HEK293 (cell line): ENCODE measurements at regions not wholly inside any gene's neighbourhood (a gene's known extent, or its start where the extent isn't known, plus 50 kb on each side); places are given as distances from the start of the nearest gene placed in this dataset.

ENCODE experiments used
- CTCF ChIA-PET: fragments of 350-600 bp; formaldehyde crosslinking; extraction: SDS; loops from one replicate; lab custom pipeline; 2021; ENCODE audit warnings: antibody characterized with exemption; lab: Yijun Ruan, JAX
- POLR2A ChIA-PET: fragments of 300-600 bp; formaldehyde crosslinking; extraction: SDS; loops from one replicate; lab custom pipeline; 2020; ENCODE audit warnings: antibody characterized with exemption, inconsistent platforms; lab: Yijun Ruan, JAX
- H3K27ac ChIP-seq: fragments of 200-500 bp; sonication (Bioruptor generic); 2 replicates; pipeline ENCODE4 v1.5.1; 2014; ENCODE audit warnings: low read depth, low read length, control low read depth, inconsistent platforms; ENCODE audit errors: extremely low read depth
- H3K36me3 ChIP-seq, 2 experiments: fragments of 200-500 bp in 1 of 2; sonication (Bioruptor generic) in 1 of 2; 1 replicate in 1 of 2; 2 replicates in 1 of 2; pipeline ENCODE4 v1.5.1; 2014 to 2017; ENCODE audit warnings: inconsistent platforms in 2 of 2, low read length in 2 of 2; ENCODE audit not compliant: control insufficient read depth in 2 of 2, insufficient read depth in 1 of 2
- H3K4me1 ChIP-seq: fragments of 200-500 bp; sonication (Bioruptor generic); 2 replicates; pipeline ENCODE4 v1.5.1; 2014; ENCODE audit warnings: mild to moderate bottlenecking, low read length, inconsistent platforms; ENCODE audit not compliant: control insufficient read depth, insufficient read depth
- H3K4me3 ChIP-seq: 2 replicates; pipeline ENCODE4 v1.5.1; 2011; ENCODE audit warnings: low read depth, mild to moderate bottlenecking, control low read depth, low read length, moderate library complexity
- H3K9me3 ChIP-seq: fragments of 200-500 bp; sonication (Bioruptor generic); 2 replicates; pipeline ENCODE4 v1.5.1; 2014; ENCODE audit warnings: low read depth, low read length, inconsistent platforms; ENCODE audit not compliant: control insufficient read depth, insufficient read depth
- KLF7 ChIP-seq: fragments of 450-650 bp; formaldehyde crosslinking; IDR thresholded peaks from 2 replicates; pipeline ENCODE4 v1.5.1; 2016; ENCODE audit warnings: missing biosample characterization, missing genetic modification characterization, borderline replicate concordance
- MEIS1 ChIP-seq: sonication (generic); formaldehyde crosslinking; IDR thresholded peaks from 2 replicates; pipeline ENCODE4 v1.8.1; 2022; ENCODE audit warnings: missing genetic modification reagents, mild to moderate bottlenecking, borderline replicate concordance
- SP7 ChIP-seq: fragments of 450-650 bp; formaldehyde crosslinking; IDR thresholded peaks from 2 replicates; pipeline ENCODE4 v1.5.1; 2016; ENCODE audit warnings: missing biosample characterization, missing genetic modification characterization
- TRIM28 ChIP-seq: IDR thresholded peaks from 2 replicates; pipeline ENCODE4 v1.6.1; 2011; ENCODE audit warnings: low read length, control low read depth, borderline replicate concordance
- ZBTB1 ChIP-seq: fragments of 450-650 bp; formaldehyde crosslinking; IDR thresholded peaks from 2 replicates; pipeline ENCODE4 v1.5.1; 2016; ENCODE audit warnings: missing biosample characterization, missing genetic modification characterization
- ZBTB20 ChIP-seq: fragments of 450-650 bp; formaldehyde crosslinking; IDR thresholded peaks from 2 replicates; pipeline ENCODE4 v1.5.1; 2016; ENCODE audit warnings: missing biosample characterization, missing genetic modification characterization
- ZBTB21 ChIP-seq: fragments of 450-650 bp; formaldehyde crosslinking; IDR thresholded peaks from 2 replicates; pipeline ENCODE4 v1.5.1; 2017; ENCODE audit warnings: missing biosample characterization, missing genetic modification characterization
- ZBTB8A ChIP-seq: fragments of 450-650 bp; formaldehyde crosslinking; IDR thresholded peaks from 2 replicates; pipeline ENCODE4 v1.5.1; 2016; ENCODE audit warnings: missing biosample characterization, missing genetic modification characterization
- ZNF133 ChIP-seq: fragments of 450-650 bp; formaldehyde crosslinking; IDR thresholded peaks from 2 replicates; pipeline ENCODE4 v1.5.1; 2016; ENCODE audit warnings: missing biosample characterization, missing genetic modification characterization
- ZNF157 ChIP-seq: fragments of 450-650 bp; formaldehyde crosslinking; IDR thresholded peaks from 2 replicates; pipeline ENCODE4 v1.5.1; 2016; ENCODE audit warnings: missing biosample characterization, missing genetic modification characterization
- ZNF169 ChIP-seq: fragments of 450-650 bp; formaldehyde crosslinking; IDR thresholded peaks from 2 replicates; pipeline ENCODE4 v1.5.1; 2016; ENCODE audit warnings: missing biosample characterization, missing genetic modification characterization
- ZNF175 ChIP-seq: fragments of 450-650 bp; formaldehyde crosslinking; IDR thresholded peaks from 2 replicates; pipeline ENCODE4 v1.5.1; 2016; ENCODE audit warnings: missing biosample characterization, missing genetic modification characterization
- ZNF184 ChIP-seq: fragments of 450-650 bp; IDR thresholded peaks from 2 replicates; pipeline ENCODE4 v1.5.1; 2018; ENCODE audit warnings: missing biosample characterization, mild to moderate bottlenecking, missing genetic modification characterization
- ZNF266 ChIP-seq: fragments of 450-650 bp; formaldehyde crosslinking; IDR thresholded peaks from 2 replicates; pipeline ENCODE4 v1.5.1; 2016; ENCODE audit warnings: missing biosample characterization, missing genetic modification characterization, low read depth
- ZNF292 ChIP-seq: fragments of 450-650 bp; formaldehyde crosslinking; IDR thresholded peaks from 2 replicates; pipeline ENCODE4 v1.5.1; 2016; ENCODE audit warnings: low read depth, missing biosample characterization, missing genetic modification characterization, borderline replicate concordance
- ZNF423 ChIP-seq: fragments of 450-650 bp; formaldehyde crosslinking; IDR thresholded peaks from 2 replicates; pipeline ENCODE4 v1.5.1; 2016; ENCODE audit warnings: missing biosample characterization, missing genetic modification characterization
- ZNF433 ChIP-seq: fragments of 450-650 bp; formaldehyde crosslinking; IDR thresholded peaks from 2 replicates; pipeline ENCODE4 v1.5.1; 2016; ENCODE audit warnings: missing biosample characterization, missing genetic modification characterization, low read depth
- ZNF510 ChIP-seq: fragments of 450-650 bp; formaldehyde crosslinking; IDR thresholded peaks from 2 replicates; pipeline ENCODE4 v1.5.1; 2018; ENCODE audit warnings: mild to moderate bottlenecking, missing genetic modification characterization, missing biosample characterization; ENCODE audit not compliant: insufficient replicate concordance
- ZNF560 ChIP-seq: fragments of 450-650 bp; formaldehyde crosslinking; IDR thresholded peaks from 2 replicates; pipeline ENCODE4 v1.5.1; 2017; ENCODE audit warnings: missing biosample characterization, missing genetic modification characterization, borderline replicate concordance
- ZNF596 ChIP-seq: fragments of 450-650 bp; IDR thresholded peaks from 2 replicates; pipeline ENCODE4 v1.5.0; 2018; ENCODE audit warnings: missing biosample characterization, mild to moderate bottlenecking, missing genetic modification characterization, moderate library complexity
- ZSCAN18 ChIP-seq: fragments of 450-650 bp; formaldehyde crosslinking; IDR thresholded peaks from 2 replicates; pipeline ENCODE4 v1.5.1; 2016; ENCODE audit warnings: missing biosample characterization, missing genetic modification characterization
- TF ChIP-seq, protein P1 (sequence below): fragments of 450-650 bp; formaldehyde crosslinking; IDR thresholded peaks from 2 replicates; pipeline ENCODE4 v1.5.1; 2017; ENCODE audit warnings: missing biosample characterization, mild to moderate bottlenecking, missing genetic modification characterization, moderate library complexity
- TF ChIP-seq, protein P2 (sequence below): fragments of 450-650 bp; formaldehyde crosslinking; IDR thresholded peaks from 2 replicates; pipeline ENCODE4 v1.5.1; 2016; ENCODE audit warnings: missing biosample characterization, missing genetic modification characterization

GRCh38 chr15:66912441-66912840, 153.0 kb upstream of the SMAD3 start (continued):
- TF ChIP-seq, protein P1, sequence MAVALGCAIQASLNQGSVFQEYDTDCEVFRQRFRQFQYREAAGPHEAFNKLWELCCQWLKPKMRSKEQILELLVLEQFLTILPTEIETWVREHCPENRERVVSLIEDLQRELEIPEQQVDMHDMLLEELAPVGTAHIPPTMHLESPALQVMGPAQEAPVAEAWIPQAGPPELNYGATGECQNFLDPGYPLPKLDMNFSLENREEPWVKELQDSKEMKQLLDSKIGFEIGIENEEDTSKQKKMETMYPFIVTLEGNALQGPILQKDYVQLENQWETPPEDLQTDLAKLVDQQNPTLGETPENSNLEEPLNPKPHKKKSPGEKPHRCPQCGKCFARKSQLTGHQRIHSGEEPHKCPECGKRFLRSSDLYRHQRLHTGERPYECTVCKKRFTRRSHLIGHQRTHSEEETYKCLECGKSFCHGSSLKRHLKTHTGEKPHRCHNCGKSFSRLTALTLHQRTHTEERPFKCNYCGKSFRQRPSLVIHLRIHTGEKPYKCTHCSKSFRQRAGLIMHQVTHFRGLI: no peak
- TF ChIP-seq ZBTB20 (tag by site-specific recombination) (no peak), ZBTB21 (tag by site-specific recombination) (no peak), TRIM28 (no peak), ZNF266 (no peak), ZNF184 (no peak), ZNF433 (no peak)

DNA sequence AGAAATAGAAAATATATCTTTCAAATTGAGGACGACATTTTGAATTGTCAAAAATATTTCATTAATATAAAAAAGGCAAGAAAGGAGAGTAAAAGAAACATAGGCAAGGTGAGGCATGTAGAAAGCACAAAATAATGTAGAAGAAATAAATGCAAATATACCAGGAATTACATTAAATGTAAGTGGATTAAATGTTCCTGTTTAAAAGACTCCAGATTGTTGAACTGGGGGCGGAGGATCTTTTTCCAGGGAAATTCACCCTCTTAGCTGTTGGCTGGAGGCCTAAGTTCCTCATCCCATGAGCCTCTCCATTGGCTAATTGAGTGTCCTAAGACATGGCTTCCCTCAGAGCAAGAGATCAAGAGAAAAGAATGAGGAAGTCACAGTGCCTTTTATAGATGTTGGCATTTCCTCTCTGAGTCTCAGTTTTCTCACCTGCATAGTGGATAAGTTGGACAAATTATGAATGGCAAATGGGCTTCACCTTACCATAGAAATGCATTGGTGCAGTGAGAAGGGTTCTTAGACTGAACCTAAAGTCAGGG, 147.4 kb upstream of the SMAD3 start:
- POLR2A ChIA-PET: no interaction called here
- Histone ChIP-seq H3K36me3 (no peaks in the 10 kb centered on the region), H3K9me3 (no peaks in the 10 kb centered on the region; the same call in 1 of the 2 replicates), H3K27ac (no peak overlapping the region)
- no peak for TF ChIP-seq ZBTB1 (tag by site-specific recombination)
- no peak for TF ChIP-seq ZNF133 (tag by site-specific recombination)
- TF ChIP-seq ZNF169 (tag by site-specific recombination): no peak
- no peak for TF ChIP-seq ZSCAN18 (tag by site-specific recombination)
- TF ChIP-seq, protein P2, sequence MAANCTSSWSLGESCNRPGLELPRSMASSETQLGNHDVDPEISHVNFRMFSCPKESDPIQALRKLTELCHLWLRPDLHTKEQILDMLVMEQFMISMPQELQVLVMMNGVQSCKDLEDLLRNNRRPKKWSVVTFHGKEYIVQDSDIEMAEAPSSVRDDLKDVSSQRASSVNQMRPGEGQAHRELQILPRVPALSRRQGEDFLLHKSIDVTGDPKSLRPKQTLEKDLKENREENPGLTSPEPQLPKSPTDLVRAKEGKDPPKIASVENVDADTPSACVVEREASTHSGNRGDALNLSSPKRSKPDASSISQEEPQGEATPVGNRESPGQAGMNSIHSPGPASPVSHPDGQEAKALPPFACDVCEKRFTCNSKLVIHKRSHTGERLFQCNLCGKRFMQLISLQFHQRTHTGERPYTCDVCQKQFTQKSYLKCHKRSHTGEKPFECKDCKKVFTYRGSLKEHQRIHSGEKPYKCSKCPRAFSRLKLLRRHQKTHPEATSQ (tag by site-specific recombination): no peak
- no peak for TF ChIP-seq ZNF175
- no peak for TF ChIP-seq KLF7 (tag by site-specific recombination)
- no peak for TF ChIP-seq ZNF292 (tag by site-specific recombination)
- no peak for TF ChIP-seq ZNF510 (tag by site-specific recombination)
- TF ChIP-seq ZNF423 (tag by site-specific recombination): no peak
- TF ChIP-seq ZBTB8A: no peak
- TF ChIP-seq ZNF560 (tag by site-specific recombination): no peak
- TF ChIP-seq MEIS1: no peak
- TF ChIP-seq, all 188 proteins: peak for 0
- no peaks in the 10 kb centered on the region for H3K4me1 ChIP-seq
- CTCF ChIA-PET: interaction anchor here (0.6 to 11.2 kb wide), 8 partner anchors 9 to 825 kb away, joined by 3 to 108 read pairs (median 4); no protein-coding TSS in a partner anchor
- H3K4me3 ChIP-seq: no peak overlapping the region

DNA sequence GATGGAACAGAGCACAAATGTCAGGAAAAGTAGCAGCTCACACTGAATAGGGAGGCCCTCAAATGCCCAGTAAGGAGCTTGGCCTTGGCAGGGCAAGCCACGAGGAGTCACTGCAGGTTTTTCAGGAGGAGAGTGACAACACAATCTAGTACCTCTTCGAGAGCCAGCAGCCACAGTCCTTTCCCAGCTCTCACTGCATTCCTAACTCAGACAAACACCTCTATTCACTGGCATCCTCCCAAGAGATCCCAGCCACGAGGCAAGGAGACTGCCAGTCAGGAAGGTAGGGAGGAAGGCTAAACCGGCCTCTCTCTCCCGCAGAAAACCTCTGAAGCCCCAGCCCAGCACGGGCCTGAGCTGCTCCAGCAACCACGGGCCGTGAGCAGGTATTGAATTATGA, 146.0 kb upstream of the SMAD3 start:
- ChIA-PET CTCF (interaction anchor here (0.6 to 11.2 kb wide), 6 partner anchors 8 to 343 kb away, joined by 3 to 108 read pairs (median 4); no protein-coding TSS in a partner anchor), POLR2A (interaction anchor here (0.6 to 1.0 kb wide), 2 partner anchors 16 to 244 kb away, joined by 4 to 5 read pairs; no protein-coding TSS in a partner anchor)
- H3K4me3 ChIP-seq: no peak overlapping the region
- 0 out of 2 replicates have a peak, but pooled peaks have one; percentile 13 for TF ChIP-seq ZNF157 (tag by site-specific recombination)
- TF ChIP-seq SP7 (tag by site-specific recombination): no peak
- no peak for TF ChIP-seq ZNF596 (tag by site-specific recombination)
- no peaks in the 10 kb centered on the region for H3K4me1 ChIP-seq
- no peaks in the 10 kb centered on the region for H3K36me3 ChIP-seq
- no peak overlapping the region for H3K27ac ChIP-seq
- no peaks in the 10 kb centered on the region; the same call in 1 of the 2 replicates for H3K9me3 ChIP-seq
